ENCODE measurements at regions not wholly inside any gene's neighbourhood (a gene's known extent, or its start where the extent isn't known, plus 50 kb on each side); places are given as distances from the start of the nearest gene placed in this dataset.

- H3K27ac ChIP-seq (ENCODE audit: extremely low read length, insufficient read depth, low read length), result no peak overlapping the region
- POLR2A ChIA-PET, result no interaction called here
- H4K20me1 ChIP-seq (ENCODE audit: insufficient read depth, low read length), result no peaks in the 10 kb centered on the region
- no peak overlapping the region for H3K4me3 ChIP-seq (replicated peaks in 1 of 3; ENCODE audit: insufficient read depth in 1 of 3, low read depth in 2 of 3, low read length in 3 of 3)
- H3K4me1 ChIP-seq (ENCODE audit: insufficient read depth, low read length), result no peaks in the 10 kb centered on the region
- H3K4me2 ChIP-seq (ENCODE audit: low read depth, low read length), result no peak overlapping the region
- 3% methylated on average over 1 of the region's 1 CpG for WGBS (ENCODE audit: low lambda C conversion rate)
- intact Hi-C loops (cut with micrococcal nuclease; ENCODE audit: unreplicated experiment) (loop anchor here (10.0 kb wide), 1 partner anchor 168 kb away; no protein-coding TSS in a partner anchor), in situ Hi-C loops (cut with HindIII; ENCODE audit: extremely low pct_ligation_motif_present, low pct_unique_long_range_greater_than_20kb) (no loop called here)
- no peaks in the 10 kb centered on the region for H3K79me2 ChIP-seq (ENCODE audit: insufficient read depth, low read length)
- BruUV-seq (replicated peaks), result no TSS peak
- no peak for DNase-seq (ENCODE audit: low spot score)
- no peaks in the 10 kb centered on the region for H3K36me3 ChIP-seq (replicated peaks in 1 of 2; ENCODE audit: control insufficient read depth in 1 of 2, insufficient read depth in 2 of 2, low read length in 2 of 2)
- ATAC-seq, result no peak
- H3K27me3 ChIP-seq (ENCODE audit: control insufficient read depth in 1 of 2, insufficient read depth in 2 of 2, low read length in 2 of 2), result no peaks in the 10 kb centered on the region
- CTCF ChIA-PET (ENCODE audit: low intra/inter-chr PET ratio, low total read pairs), result no interaction called here
- H3K9me3 ChIP-seq (ENCODE audit: low read length), result no peaks in the 10 kb centered on the region
- no peak for TF ChIP-seq PLRG1 (conservative IDR thresholded peaks at IDR 0.05)
- TF ChIP-seq ZSCAN20 (CRISPR knock-in tag; IDR thresholded peaks at IDR 0.05; ENCODE audit: borderline replicate concordance), result no peak
- no peak overlapping the region for H3K9ac ChIP-seq (ENCODE audit: insufficient read depth, low read depth, low read length)
- FAIRE-seq, result no peak
- no peak overlapping the region for H2AFZ ChIP-seq (ENCODE audit: low read length)
Measured at GRCh38 chr3:27883266-27883665, 161.1 kb upstream of the EOMES start.

- WGBS (ENCODE audit: low lambda C conversion rate), result 0% methylated on average over 1 of the region's 1 CpG
- in situ Hi-C loops (cut with HindIII; ENCODE audit: extremely low pct_ligation_motif_present, low pct_unique_long_range_greater_than_20kb), result no loop called here
Measured at GRCh38 chr3:27885641-27886040, 163.5 kb upstream of the EOMES start.

More at GRCh38 chr3:27885641-27886040, 163.5 kb upstream of the EOMES start:
- TF ChIP-seq WIZ (CRISPR knock-in tag; IDR thresholded peaks at IDR 0.05) (no peak), ZNF75D (CRISPR knock-in tag; IDR thresholded peaks at IDR 0.05; ENCODE audit: borderline replicate concordance) (no peak), ZNF788 (CRISPR knock-in tag; IDR thresholded peaks at IDR 0.05; ENCODE audit: borderline replicate concordance) (no peak), MAFK (conservative IDR thresholded peaks at IDR 0.05 in 1 of 2, IDR thresholded peaks at IDR 0.05 in 1 of 2; ENCODE audit: low read length in 2 of 2) (no peak), ZNF598 (CRISPR knock-in tag; IDR thresholded peaks at IDR 0.05; ENCODE audit: borderline replicate concordance) (no peak), ONECUT2 (CRISPR knock-in tag; IDR thresholded peaks at IDR 0.05) (no peak)
- TF ChIP-seq, protein P1, sequence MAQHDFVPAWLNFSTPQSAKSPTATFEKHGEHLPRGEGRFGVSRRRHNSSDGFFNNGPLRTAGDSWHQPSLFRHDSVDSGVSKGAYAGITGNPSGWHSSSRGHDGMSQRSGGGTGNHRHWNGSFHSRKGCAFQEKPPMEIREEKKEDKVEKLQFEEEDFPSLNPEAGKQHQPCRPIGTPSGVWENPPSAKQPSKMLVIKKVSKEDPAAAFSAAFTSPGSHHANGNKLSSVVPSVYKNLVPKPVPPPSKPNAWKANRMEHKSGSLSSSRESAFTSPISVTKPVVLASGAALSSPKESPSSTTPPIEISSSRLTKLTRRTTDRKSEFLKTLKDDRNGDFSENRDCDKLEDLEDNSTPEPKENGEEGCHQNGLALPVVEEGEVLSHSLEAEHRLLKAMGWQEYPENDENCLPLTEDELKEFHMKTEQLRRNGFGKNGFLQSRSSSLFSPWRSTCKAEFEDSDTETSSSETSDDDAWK (CRISPR knock-in tag; IDR thresholded peaks at IDR 0.05), result no peak
- FAIRE-seq (no peak), DNase-seq (ENCODE audit: low spot score) (no peak), ATAC-seq (no peak)
- Histone ChIP-seq H3K79me2 (ENCODE audit: insufficient read depth, low read length) (no peaks in the 10 kb centered on the region), H3K4me2 (ENCODE audit: low read depth, low read length) (no peak overlapping the region), H3K36me3 (replicated peaks in 1 of 2; ENCODE audit: control insufficient read depth in 1 of 2, insufficient read depth in 2 of 2, low read length in 2 of 2) (no peaks in the 10 kb centered on the region), H3K9me3 (ENCODE audit: low read length) (no peaks in the 10 kb centered on the region), H3K4me3 (replicated peaks in 1 of 3; ENCODE audit: insufficient read depth in 1 of 3, low read depth in 2 of 3, low read length in 3 of 3) (no peak overlapping the region), H2AFZ (ENCODE audit: low read length) (no peak overlapping the region), H3K9ac (ENCODE audit: insufficient read depth, low read depth, low read length) (no peak overlapping the region), H3K27me3 (ENCODE audit: control insufficient read depth in 1 of 2, insufficient read depth in 2 of 2, low read length in 2 of 2) (no peaks in the 10 kb centered on the region), H4K20me1 (ENCODE audit: insufficient read depth, low read length) (no peaks in the 10 kb centered on the region), H3K4me1 (ENCODE audit: insufficient read depth, low read length) (no peaks in the 10 kb centered on the region), H3K27ac (ENCODE audit: extremely low read length, insufficient read depth, low read length) (no peak overlapping the region)
- ChIA-PET CTCF (ENCODE audit: low intra/inter-chr PET ratio, low total read pairs) (no interaction called here), POLR2A (no interaction called here)
- no TSS peak for BruUV-seq (replicated peaks)
- intact Hi-C loops (cut with micrococcal nuclease; ENCODE audit: unreplicated experiment), result loop anchor here (10.0 kb wide), 1 partner anchor 171 kb away; no protein-coding TSS in a partner anchor

All from HepG2 (cell line).